HepG2 (cell line): ENCODE measurements at regions not wholly inside any gene's neighbourhood (a gene's known extent, or its start where the extent isn't known, plus 50 kb on each side); places are given as distances from the start of the nearest gene placed in this dataset.

ENCODE experiments used
- ARHGAP35 ChIP-seq: sonication (generic); formaldehyde crosslinking; IDR thresholded peaks from 2 replicates; pipeline ENCODE4 v1.9.0; 2022; ENCODE audit warnings: mild to moderate bottlenecking, inconsistent platforms, moderate library complexity, missing genetic modification reagents, borderline replicate concordance
- CTCF ChIP-seq: sonication (generic); formaldehyde crosslinking; IDR thresholded peaks from 2 replicates; pipeline ENCODE4 v1.5.0; 2020; ENCODE audit warnings: mild to moderate bottlenecking, missing genetic modification reagents, moderate library complexity
- SIN3A ChIP-seq: IDR thresholded peaks from 2 replicates; pipeline ENCODE4 v1.6.1; 2011; ENCODE audit warnings: low read depth, mild to moderate bottlenecking, control low read depth, low read length, borderline replicate concordance

GRCh38 chr4:158112611-158113010, 60.2 kb downstream of the GASK1B start:
- no peak for TF ChIP-seq SIN3A
- no peak for TF ChIP-seq ARHGAP35 (CRISPR knock-in tag)
- TF ChIP-seq CTCF (CRISPR knock-in tag): no peak
